ENCODE measurements at regions not wholly inside any gene's neighbourhood (a gene's known extent, or its start where the extent isn't known, plus 50 kb on each side); places are given as distances from the start of the nearest gene placed in this dataset.

GRCh38 chr2:121131375-121131774 lies 153.6 kb downstream of the TFCP2L1 start:
- no peaks in the 10 kb centered on the region for H3K9me3 ChIP-seq (ENCODE audit: low read depth)
- H3K79me2 ChIP-seq = no peaks in the 10 kb centered on the region
- H3K9me2 ChIP-seq (replicated peaks; ENCODE audit: insufficient read depth) = no peaks in the 10 kb centered on the region
- no peak overlapping the region for H3K4me2 ChIP-seq
- H2AFZ ChIP-seq = no peak overlapping the region
- no peaks in the 10 kb centered on the region for H3K36me3 ChIP-seq (replicated peaks; ENCODE audit: insufficient read depth, low read depth)
- no peak for TF ChIP-seq CTCF (IDR thresholded peaks at IDR 0.05; ENCODE audit: poor library complexity)
- TF ChIP-seq EZH2phosphoT487 (IDR thresholded peaks at IDR 0.05; ENCODE audit: low read depth, severe bottlenecking, unreplicated experiment) = no peak
- TF ChIP-seq EZH2 (IDR thresholded peaks at IDR 0.05; ENCODE audit: borderline replicate concordance) = no peak
- no peak overlapping the region for H3K27ac ChIP-seq
- WGBS (ENCODE audit: low lambda C conversion rate, missing lambda C conversion rate) = 83% methylated on average over 9 of the region's 9 CpGs
- H3K4me3 ChIP-seq = no peak overlapping the region
- DNase-seq (ENCODE audit: low spot score) = no peak
- no peaks in the 10 kb centered on the region for H4K20me1 ChIP-seq (ENCODE audit: insufficient read depth, poor library complexity, severe bottlenecking)
- H3K27me3 ChIP-seq = no peaks in the 10 kb centered on the region
- H3K4me1 ChIP-seq (ENCODE audit: insufficient read depth) = no peaks in the 10 kb centered on the region

GRCh38 chr2:121132054-121132761 lies 152.8 kb downstream of the TFCP2L1 start:
- H3K4me2 ChIP-seq = no peak overlapping the region
- 74% methylated on average over 14 of the region's 15 CpGs for WGBS (ENCODE audit: low lambda C conversion rate, missing lambda C conversion rate)

DNA sequence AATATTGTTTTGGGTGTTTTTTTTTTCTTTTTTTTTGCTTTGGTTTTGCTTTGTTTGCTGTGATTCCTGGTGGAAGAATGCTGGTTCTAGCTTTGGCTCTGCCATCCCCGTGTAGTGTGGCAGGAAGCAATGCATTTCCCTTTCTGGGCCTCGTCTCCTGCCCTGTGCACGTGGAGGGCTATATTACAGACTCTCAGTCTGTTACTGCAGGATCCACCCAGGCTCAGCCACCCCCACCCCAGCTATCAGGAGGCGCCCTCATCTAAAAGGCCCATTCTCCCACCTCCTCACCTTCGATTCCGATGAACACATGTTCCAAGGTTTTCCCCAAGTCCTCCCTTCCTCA lies 152.3 kb downstream of the TFCP2L1 start:
- Histone ChIP-seq H3K9me3 (ENCODE audit: low read depth) (no peaks in the 10 kb centered on the region), H3K4me2 (no peak overlapping the region), H3K4me3 (no peak overlapping the region), H4K20me1 (ENCODE audit: insufficient read depth, poor library complexity, severe bottlenecking) (no peaks in the 10 kb centered on the region), H3K36me3 (replicated peaks; ENCODE audit: insufficient read depth, low read depth) (no peaks in the 10 kb centered on the region), H3K9me2 (replicated peaks; ENCODE audit: insufficient read depth) (no peaks in the 10 kb centered on the region), H3K4me1 (ENCODE audit: insufficient read depth) (no peaks in the 10 kb centered on the region), H3K79me2 (no peaks in the 10 kb centered on the region), H3K27me3 (no peaks in the 10 kb centered on the region), H3K27ac (no peak overlapping the region), H2AFZ (no peak overlapping the region)
- TF ChIP-seq CTCF (IDR thresholded peaks at IDR 0.05; ENCODE audit: poor library complexity) = no peak
- no peak for TF ChIP-seq EZH2 (IDR thresholded peaks at IDR 0.05; ENCODE audit: borderline replicate concordance)
- TF ChIP-seq EZH2phosphoT487 (IDR thresholded peaks at IDR 0.05; ENCODE audit: low read depth, severe bottlenecking, unreplicated experiment) = no peak
- 49% methylated on average over 6 of the region's 6 CpGs for WGBS (ENCODE audit: low lambda C conversion rate, missing lambda C conversion rate)
- DNase-seq (ENCODE audit: low spot score) = no peak

More at GRCh38 chr2:121132054-121132761, 152.8 kb downstream of the TFCP2L1 start:
- Histone ChIP-seq H3K27me3 (no peaks in the 10 kb centered on the region), H3K4me3 (no peak overlapping the region), H3K27ac (no peak overlapping the region), H2AFZ (no peak overlapping the region), H3K36me3 (replicated peaks; ENCODE audit: insufficient read depth, low read depth) (no peaks in the 10 kb centered on the region), H3K4me1 (ENCODE audit: insufficient read depth) (no peaks in the 10 kb centered on the region), H3K9me2 (replicated peaks; ENCODE audit: insufficient read depth) (no peaks in the 10 kb centered on the region), H4K20me1 (ENCODE audit: insufficient read depth, poor library complexity, severe bottlenecking) (no peaks in the 10 kb centered on the region), H3K79me2 (no peaks in the 10 kb centered on the region), H3K9me3 (ENCODE audit: low read depth) (no peaks in the 10 kb centered on the region)
- TF ChIP-seq EZH2phosphoT487 (IDR thresholded peaks at IDR 0.05; ENCODE audit: low read depth, severe bottlenecking, unreplicated experiment) (no peak), EZH2 (IDR thresholded peaks at IDR 0.05; ENCODE audit: borderline replicate concordance) (no peak), CTCF (IDR thresholded peaks at IDR 0.05; ENCODE audit: poor library complexity) (no peak)
- no peak for DNase-seq (ENCODE audit: low spot score)
